BJ (cell line): ENCODE measurements at regions not wholly inside any gene's neighbourhood (a gene's known extent, or its start where the extent isn't known, plus 50 kb on each side); places are given as distances from the start of the nearest gene placed in this dataset.
"Not testable (repeated sequence)": the region's sequence is repeated elsewhere in the genome, so short reads cannot be mapped to it uniquely, and the experiment has no call there.

Experiments used
- CTCF ChIA-PET: fragments of 350-600 bp; formaldehyde crosslinking; extraction: SDS; loops from one replicate; lab custom pipeline; 2021; ENCODE audit warnings: antibody characterized with exemption, inconsistent platforms; lab: Yijun Ruan, JAX
- POLR2A ChIA-PET: fragments of 300-600 bp; sonication (Branson Sonifier 250); formaldehyde crosslinking; extraction: SDS; loops from one replicate; lab custom pipeline; 2021; ENCODE audit warnings: antibody characterized with exemption; lab: Charles Lee
- DNase-seq: peaks from one replicate; pipeline ENCODE4 v3.0.0-alpha.2; 2011; ENCODE audit warnings: low read depth
- H3K27me3 ChIP-seq: 2 replicates; pipeline ENCODE4 v1.6.0; 2011; ENCODE audit warnings: low read length; ENCODE audit not compliant: control insufficient read depth, insufficient read depth
- H3K36me3 ChIP-seq: 2 replicates; pipeline ENCODE4 v1.5.1; 2011; ENCODE audit warnings: low read length; ENCODE audit not compliant: control insufficient read depth, insufficient read depth
- H3K4me3 ChIP-seq: 2 replicates; pipeline ENCODE4 v1.5.1; 2011; ENCODE audit warnings: low read depth, mild to moderate bottlenecking, control low read depth, low read length
- CTCF ChIP-seq: IDR thresholded peaks from 2 replicates; pipeline ENCODE4 v1.5.1; 2011; ENCODE audit warnings: low read depth, mild to moderate bottlenecking, control low read depth, inconsistent platforms, low read length, moderate library complexity; ENCODE audit not compliant: insufficient read depth

GRCh38 chr1:242813490-242814091 lies 289.1 kb upstream of the PLD5 start:
- H3K4me3 ChIP-seq: no peak overlapping the region
- no peak for DNase-seq
- ChIA-PET CTCF (interaction anchor here (1.0 kb wide), 1 partner anchor 10 kb away, joined by 3 read pairs; no protein-coding TSS in a partner anchor), POLR2A (no interaction called here)
- no peaks in the 10 kb centered on the region for H3K36me3 ChIP-seq
- H3K27me3 ChIP-seq: no peaks in the 10 kb centered on the region
- TF ChIP-seq CTCF: no peak

- Histone ChIP-seq H3K36me3 (no peaks in the 10 kb centered on the region), H3K4me3 (no peak overlapping the region), H3K27me3 (no peaks in the 10 kb centered on the region)
- DNase-seq: no peak
- no peak for TF ChIP-seq CTCF
- ChIA-PET CTCF (no interaction called here), POLR2A (no interaction called here)
Measured at GRCh38 chr1:242811092-242811840, 286.8 kb upstream of the PLD5 start.

- CTCF ChIA-PET: no interaction called here
- TF ChIP-seq CTCF: no peak
- DNase-seq: no peak
- no peak overlapping the region for H3K4me3 ChIP-seq
- no peaks in the 10 kb centered on the region for H3K36me3 ChIP-seq
- POLR2A ChIA-PET: no interaction called here
- H3K27me3 ChIP-seq: no peaks in the 10 kb centered on the region
Measured at GRCh38 chr1:242806324-242806723, 281.8 kb upstream of the PLD5 start.

- POLR2A ChIA-PET, H3K27me3 ChIP-seq, CTCF ChIA-PET, DNase-seq, H3K36me3 ChIP-seq, H3K4me3 ChIP-seq: not testable (repeated sequence)
Measured at GRCh38 chr1:242805360-242805759, 280.9 kb upstream of the PLD5 start.

- POLR2A ChIA-PET: no interaction called here
Measured at GRCh38 chr1:242802973-242803372, 278.5 kb upstream of the PLD5 start.

More at GRCh38 chr1:242802973-242803372, 278.5 kb upstream of the PLD5 start:
- no peaks in the 10 kb centered on the region for H3K27me3 ChIP-seq
- CTCF ChIA-PET: no interaction called here
- DNase-seq: no peak
- H3K36me3 ChIP-seq: no peaks in the 10 kb centered on the region
- no peak overlapping the region for H3K4me3 ChIP-seq
- no peak for TF ChIP-seq CTCF
